Activated naive CD4-positive, alpha-beta T cell treated with anti-CD3 and anti-CD28 coated beads, Interleukin-2, amount 50 U/mL, for 72 hours (primary cell): ENCODE measurements at regions not wholly inside any gene's neighbourhood (a gene's known extent, or its start where the extent isn't known, plus 50 kb on each side); places are given as distances from the start of the nearest gene placed in this dataset.
A peak's percentile ranks its signal among the peaks of the same experiment; 100 is the strongest.

Experiments
- ATAC-seq, 2 donors: fragments of 150-1000 bp; cut with Tn5 transposase; 2 replicates each; pipeline ENCODE4 v1.10.0; 2021; ENCODE audit warnings: mild to moderate bottlenecking in 2 of 2, moderate library complexity in 2 of 2
- DNase-seq, 2 donors: peaks; one replicate each; pipeline ENCODE4 v3.0.0; 2021 to 2022; ENCODE audit warnings: low spot score in 2 of 2
- H3K27ac Mint-ChIP-seq, 2 donors: one replicate each; pipeline ENCODE4 v1.8.0; 2022; ENCODE audit warnings: mild to moderate bottlenecking in 2 of 2, mixed read lengths in 2 of 2
- H3K36me3 Mint-ChIP-seq, 2 donors: one replicate each; pipeline ENCODE4 v1.8.0; 2022; ENCODE audit warnings: mixed read lengths in 2 of 2
- H3K9me3 Mint-ChIP-seq, 2 donors: one replicate each; pipeline ENCODE4 v1.8.0; 2022; ENCODE audit warnings: mixed read lengths in 2 of 2

GRCh38 chr3:177932346-177932745, 603.9 kb upstream of the KCNMB2 start:
- DNase-seq (no peak), ATAC-seq (no peak)
- H3K9me3 Mint-ChIP-seq = peaks cover 0 to 19% of the 10 kb centered on the region in 2 donors
- peaks cover 0 to 15% of the 10 kb centered on the region in 2 donors for H3K36me3 Mint-ChIP-seq
- H3K27ac Mint-ChIP-seq = no peak overlapping the region

GRCh38 chr3:177932750-177933660, 603.2 kb upstream of the KCNMB2 start:
- Mint-ChIP-seq H3K36me3 (peaks cover 0 to 15% of the 10 kb centered on the region in 2 donors), H3K9me3 (peaks cover 0 to 15% of the 10 kb centered on the region in 2 donors), H3K27ac (no peak overlapping the region)
- no peak for ATAC-seq
- DNase-seq = no peak

GRCh38 chr3:177934001-177934891, 602.0 kb upstream of the KCNMB2 start:
- DNase-seq (no peak), ATAC-seq (no peak)
- Mint-ChIP-seq H3K9me3 (peaks cover 0 to 15% of the 10 kb centered on the region in 2 donors), H3K27ac (no peak overlapping the region), H3K36me3 (peaks cover 0 to 14% of the 10 kb centered on the region in 2 donors)

- peaks cover 0 to 6% of the 10 kb centered on the region in 2 donors for H3K36me3 Mint-ChIP-seq
- peaks cover 0 to 8% of the 10 kb centered on the region in 2 donors for H3K9me3 Mint-ChIP-seq
- DNase-seq = no peak
- no peak overlapping the region for H3K27ac Mint-ChIP-seq
- ATAC-seq = no peak
Measured at GRCh38 chr3:177935047-177935446, 601.2 kb upstream of the KCNMB2 start.

- ATAC-seq (peak in 1 of 2 donors; percentile 37), DNase-seq (no peak)
- Mint-ChIP-seq H3K9me3 (no peaks in the 10 kb centered on the region), H3K36me3 (no peaks in the 10 kb centered on the region), H3K27ac (no peak overlapping the region)
Measured at GRCh38 chr3:177936721-177937120, 599.5 kb upstream of the KCNMB2 start.

- Mint-ChIP-seq H3K36me3 (peaks cover 7 to 32% of the 10 kb centered on the region in 2 donors), H3K27ac (no peak overlapping the region), H3K9me3 (peaks cover 6 to 12% of the 10 kb centered on the region in 2 donors)
- ATAC-seq (no peak), DNase-seq (no peak)
Measured at GRCh38 chr3:177942911-177943310, 593.3 kb upstream of the KCNMB2 start.

GRCh38 chr3:177944228-177944661, 592.0 kb upstream of the KCNMB2 start:
- peaks cover 7 to 32% of the 10 kb centered on the region in 2 donors for H3K36me3 Mint-ChIP-seq
- ATAC-seq = peak; percentile 32 to 95
- H3K9me3 Mint-ChIP-seq = peaks cover 6 to 12% of the 10 kb centered on the region in 2 donors
- DNase-seq = no peak
- H3K27ac Mint-ChIP-seq = peak overlapping the region; percentile 87 to 89

- ATAC-seq = no peak
- H3K36me3 Mint-ChIP-seq = peaks cover 7 to 32% of the 10 kb centered on the region in 2 donors
- H3K9me3 Mint-ChIP-seq = peaks cover 6 to 12% of the 10 kb centered on the region in 2 donors
- no peak for DNase-seq
- H3K27ac Mint-ChIP-seq = peak overlapping the region in 1 of 2 donors; percentile 87
Measured at GRCh38 chr3:177946048-177946447, 590.2 kb upstream of the KCNMB2 start.

- Mint-ChIP-seq H3K9me3 (peaks cover 6 to 15% of the 10 kb centered on the region in 2 donors), H3K27ac (peak overlapping the region in 1 of 2 donors; percentile 87), H3K36me3 (peaks cover 7 to 32% of the 10 kb centered on the region in 2 donors)
- ATAC-seq (no peak), DNase-seq (no peak)
Measured at GRCh38 chr3:177946497-177946896, 589.7 kb upstream of the KCNMB2 start.

GRCh38 chr3:177946936-177947335, 589.3 kb upstream of the KCNMB2 start:
- DNase-seq (no peak), ATAC-seq (no peak)
- Mint-ChIP-seq H3K9me3 (peaks cover 6 to 17% of the 10 kb centered on the region in 2 donors), H3K27ac (no peak overlapping the region), H3K36me3 (peaks cover 7 to 32% of the 10 kb centered on the region in 2 donors)

- Mint-ChIP-seq H3K9me3 (peaks cover 6 to 23% of the 10 kb centered on the region in 2 donors), H3K27ac (no peak overlapping the region), H3K36me3 (peaks cover 7 to 26% of the 10 kb centered on the region in 2 donors)
- ATAC-seq (no peak), DNase-seq (no peak)
Measured at GRCh38 chr3:177947901-177948300, 588.3 kb upstream of the KCNMB2 start.

GRCh38 chr3:177948716-177949425, 587.4 kb upstream of the KCNMB2 start:
- peaks cover 4 to 21% of the 10 kb centered on the region in 2 donors for H3K9me3 Mint-ChIP-seq
- DNase-seq = no peak

GRCh38 chr3:177959188-177959587, 577.0 kb upstream of the KCNMB2 start:
- Mint-ChIP-seq H3K27ac (no peak overlapping the region), H3K36me3 (no peaks in the 10 kb centered on the region), H3K9me3 (no peaks in the 10 kb centered on the region)
- DNase-seq (no peak), ATAC-seq (no peak)

More at GRCh38 chr3:177948716-177949425, 587.4 kb upstream of the KCNMB2 start:
- ATAC-seq = no peak
- Mint-ChIP-seq H3K27ac (no peak overlapping the region), H3K36me3 (peaks cover 5 to 20% of the 10 kb centered on the region in 2 donors)

GRCh38 chr3:177960014-177960413, 576.2 kb upstream of the KCNMB2 start:
- Mint-ChIP-seq H3K9me3 (peaks cover 0 to 4% of the 10 kb centered on the region in 2 donors), H3K27ac (no peak overlapping the region), H3K36me3 (no peaks in the 10 kb centered on the region)
- DNase-seq = no peak
- no peak for ATAC-seq

GRCh38 chr3:177960722-177961121, 575.5 kb upstream of the KCNMB2 start:
- no peak for DNase-seq
- H3K36me3 Mint-ChIP-seq = no peaks in the 10 kb centered on the region
- peaks cover 0 to 4% of the 10 kb centered on the region in 2 donors for H3K9me3 Mint-ChIP-seq
- ATAC-seq = no peak
- H3K27ac Mint-ChIP-seq = no peak overlapping the region

- DNase-seq (no peak), ATAC-seq (no peak)
- no peaks in the 10 kb centered on the region for H3K36me3 Mint-ChIP-seq
- H3K27ac Mint-ChIP-seq = no peak overlapping the region
- H3K9me3 Mint-ChIP-seq = peaks cover 0 to 4% of the 10 kb centered on the region in 2 donors
Measured at GRCh38 chr3:177961784-177962183, 574.5 kb upstream of the KCNMB2 start.
